A549 (cell line): ENCODE measurements at regions not wholly inside any gene's neighbourhood (a gene's known extent, or its start where the extent isn't known, plus 50 kb on each side); places are given as distances from the start of the nearest gene placed in this dataset.

Experiments
- EP300 ChIP-seq, 2 experiments: fragments of >200 bp; sonication (Bioruptor Twin); formaldehyde crosslinking; IDR thresholded peaks; 2 replicates in 1 of 2; 3 replicates in 1 of 2; pipeline ENCODE4 v1.6.1; 2016 to 2017
- JUNB ChIP-seq: fragments of >200 bp; sonication (Bioruptor Twin); formaldehyde crosslinking; IDR thresholded peaks from 2 replicates; pipeline ENCODE4 v1.6.1; 2016
- POLR2A ChIP-seq: IDR thresholded peaks from 2 replicates; pipeline ENCODE4 v1.6.1; 2012; ENCODE audit warnings: mild to moderate bottlenecking, low read length
- RNF2 ChIP-seq: fragments of 200-600 bp; sonication (generic); IDR thresholded peaks from 2 replicates; pipeline ENCODE4 v1.6.1; 2016; ENCODE audit warnings: low read depth, mild to moderate bottlenecking, antibody characterized with exemption, moderate library complexity, borderline replicate concordance
- TF ChIP-seq, protein P1 (sequence below): fragments of >200 bp; sonication (Bioruptor Twin); formaldehyde crosslinking; IDR thresholded peaks from 3 replicates; pipeline ENCODE4 v1.5.1; 2016
- TF ChIP-seq, protein P2 (sequence below): IDR thresholded peaks from 2 replicates; pipeline ENCODE4 v1.6.1; 2012

DNA sequence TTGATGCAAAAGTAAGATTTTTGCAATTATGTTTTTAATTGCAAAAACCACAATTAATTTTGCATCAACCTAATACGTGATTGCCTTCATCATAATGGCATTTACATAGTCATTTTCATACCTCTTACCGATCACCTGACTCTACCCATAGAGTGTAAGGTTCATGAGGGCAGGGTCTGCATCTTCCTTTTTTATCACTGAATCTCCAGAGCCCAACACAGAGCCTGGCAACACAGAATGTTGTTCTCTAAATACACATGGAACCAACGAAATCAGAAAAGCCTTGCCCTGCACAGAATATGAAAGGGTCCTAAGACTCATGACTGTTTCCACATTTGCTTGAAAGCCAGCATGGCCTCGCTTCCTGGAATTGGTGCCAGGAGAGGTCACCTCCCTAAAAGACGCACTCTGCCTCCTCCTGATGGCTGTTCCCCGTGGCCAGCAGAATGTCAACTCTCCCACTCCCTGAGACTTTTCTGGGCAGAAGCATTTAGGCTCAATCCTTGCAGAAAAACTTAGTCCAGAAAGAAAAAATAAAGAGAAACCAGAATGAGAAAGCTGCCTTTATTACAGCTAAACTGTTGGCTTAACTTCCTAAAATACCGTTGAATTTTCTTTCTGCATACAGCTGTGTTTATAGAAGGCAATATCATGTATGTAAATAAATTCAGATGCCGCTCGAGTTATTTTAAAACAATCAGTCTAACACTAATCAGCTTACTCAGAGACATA, 327.8 kb upstream of the MAF start:
- TF ChIP-seq POLR2A (no peak), JUNB (no peak), EP300 (IDR thresholded peaks at IDR 0.05) (no peak), RNF2 (no peak)
- TF ChIP-seq, protein P1, sequence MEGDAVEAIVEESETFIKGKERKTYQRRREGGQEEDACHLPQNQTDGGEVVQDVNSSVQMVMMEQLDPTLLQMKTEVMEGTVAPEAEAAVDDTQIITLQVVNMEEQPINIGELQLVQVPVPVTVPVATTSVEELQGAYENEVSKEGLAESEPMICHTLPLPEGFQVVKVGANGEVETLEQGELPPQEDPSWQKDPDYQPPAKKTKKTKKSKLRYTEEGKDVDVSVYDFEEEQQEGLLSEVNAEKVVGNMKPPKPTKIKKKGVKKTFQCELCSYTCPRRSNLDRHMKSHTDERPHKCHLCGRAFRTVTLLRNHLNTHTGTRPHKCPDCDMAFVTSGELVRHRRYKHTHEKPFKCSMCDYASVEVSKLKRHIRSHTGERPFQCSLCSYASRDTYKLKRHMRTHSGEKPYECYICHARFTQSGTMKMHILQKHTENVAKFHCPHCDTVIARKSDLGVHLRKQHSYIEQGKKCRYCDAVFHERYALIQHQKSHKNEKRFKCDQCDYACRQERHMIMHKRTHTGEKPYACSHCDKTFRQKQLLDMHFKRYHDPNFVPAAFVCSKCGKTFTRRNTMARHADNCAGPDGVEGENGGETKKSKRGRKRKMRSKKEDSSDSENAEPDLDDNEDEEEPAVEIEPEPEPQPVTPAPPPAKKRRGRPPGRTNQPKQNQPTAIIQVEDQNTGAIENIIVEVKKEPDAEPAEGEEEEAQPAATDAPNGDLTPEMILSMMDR = no peak
- TF ChIP-seq, protein P2, sequence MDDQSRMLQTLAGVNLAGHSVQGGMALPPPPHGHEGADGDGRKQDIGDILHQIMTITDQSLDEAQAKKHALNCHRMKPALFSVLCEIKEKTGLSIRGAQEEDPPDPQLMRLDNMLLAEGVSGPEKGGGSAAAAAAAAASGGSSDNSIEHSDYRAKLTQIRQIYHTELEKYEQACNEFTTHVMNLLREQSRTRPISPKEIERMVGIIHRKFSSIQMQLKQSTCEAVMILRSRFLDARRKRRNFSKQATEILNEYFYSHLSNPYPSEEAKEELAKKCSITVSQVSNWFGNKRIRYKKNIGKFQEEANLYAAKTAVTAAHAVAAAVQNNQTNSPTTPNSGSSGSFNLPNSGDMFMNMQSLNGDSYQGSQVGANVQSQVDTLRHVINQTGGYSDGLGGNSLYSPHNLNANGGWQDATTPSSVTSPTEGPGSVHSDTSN = no peak
